ENCODE measurements at regions not wholly inside any gene's neighbourhood (a gene's known extent, or its start where the extent isn't known, plus 50 kb on each side); places are given as distances from the start of the nearest gene placed in this dataset.

DNA sequence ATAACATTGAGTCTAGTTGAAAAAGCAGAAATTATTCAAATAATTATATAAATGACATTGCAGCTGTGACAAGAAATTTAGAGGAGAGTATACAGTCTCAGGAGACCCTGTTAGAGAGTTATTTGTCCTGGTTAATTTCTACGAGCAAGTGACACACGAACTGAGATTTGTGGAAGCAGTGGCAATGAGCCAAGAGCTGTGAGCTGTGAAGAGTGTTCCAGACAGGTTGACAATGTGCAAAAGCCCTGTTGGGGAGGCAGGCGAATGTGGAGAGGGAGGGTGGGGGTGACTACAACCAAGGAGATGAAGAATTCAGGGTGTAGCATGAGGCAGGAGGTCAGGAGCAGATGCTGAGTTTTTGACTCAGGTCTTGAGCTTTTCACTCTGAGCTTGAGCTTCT is 620.2 kb upstream of the TENM4 start:
- DNase-seq (ENCODE audit: low read depth): no peak
- TF ChIP-seq, protein P1, sequence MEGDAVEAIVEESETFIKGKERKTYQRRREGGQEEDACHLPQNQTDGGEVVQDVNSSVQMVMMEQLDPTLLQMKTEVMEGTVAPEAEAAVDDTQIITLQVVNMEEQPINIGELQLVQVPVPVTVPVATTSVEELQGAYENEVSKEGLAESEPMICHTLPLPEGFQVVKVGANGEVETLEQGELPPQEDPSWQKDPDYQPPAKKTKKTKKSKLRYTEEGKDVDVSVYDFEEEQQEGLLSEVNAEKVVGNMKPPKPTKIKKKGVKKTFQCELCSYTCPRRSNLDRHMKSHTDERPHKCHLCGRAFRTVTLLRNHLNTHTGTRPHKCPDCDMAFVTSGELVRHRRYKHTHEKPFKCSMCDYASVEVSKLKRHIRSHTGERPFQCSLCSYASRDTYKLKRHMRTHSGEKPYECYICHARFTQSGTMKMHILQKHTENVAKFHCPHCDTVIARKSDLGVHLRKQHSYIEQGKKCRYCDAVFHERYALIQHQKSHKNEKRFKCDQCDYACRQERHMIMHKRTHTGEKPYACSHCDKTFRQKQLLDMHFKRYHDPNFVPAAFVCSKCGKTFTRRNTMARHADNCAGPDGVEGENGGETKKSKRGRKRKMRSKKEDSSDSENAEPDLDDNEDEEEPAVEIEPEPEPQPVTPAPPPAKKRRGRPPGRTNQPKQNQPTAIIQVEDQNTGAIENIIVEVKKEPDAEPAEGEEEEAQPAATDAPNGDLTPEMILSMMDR (conservative IDR thresholded peaks at IDR 0.05; ENCODE audit: low read length): no peak
- H3K4me3 ChIP-seq (ENCODE audit: low read length): no peak overlapping the region

DNA sequence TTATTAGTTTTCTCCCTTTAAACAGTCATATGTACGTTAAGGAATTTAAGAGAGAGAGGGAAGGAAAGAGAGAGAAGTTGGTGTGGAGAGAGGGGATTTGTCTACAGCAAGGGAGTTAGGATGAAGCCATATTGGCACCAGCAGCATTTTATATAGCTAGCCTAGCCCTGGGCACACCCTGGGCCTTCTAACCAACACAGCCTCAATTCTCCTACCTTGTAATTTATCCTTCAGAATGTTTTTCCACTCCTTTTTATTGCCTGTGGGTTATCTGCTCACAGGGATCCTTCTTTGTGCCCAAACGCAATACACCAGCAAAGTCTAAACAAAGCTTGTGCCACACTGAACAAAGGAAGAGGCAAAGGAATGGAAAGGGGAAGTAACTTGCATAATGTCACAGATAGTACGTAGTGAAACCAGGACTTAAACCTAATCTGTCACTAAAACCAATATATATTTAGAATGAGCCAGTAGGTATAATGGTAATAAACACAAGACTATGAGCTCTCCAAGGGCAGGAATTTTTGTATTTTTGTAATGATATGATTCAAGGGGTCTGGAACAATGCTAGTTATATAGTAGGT is 613.8 kb upstream of the TENM4 start:
- TF ChIP-seq, protein P1 (conservative IDR thresholded peaks at IDR 0.05; ENCODE audit: low read length): no peak
- no peak for DNase-seq (ENCODE audit: low read depth)
- no peak overlapping the region for H3K4me3 ChIP-seq (ENCODE audit: low read length)

DNA sequence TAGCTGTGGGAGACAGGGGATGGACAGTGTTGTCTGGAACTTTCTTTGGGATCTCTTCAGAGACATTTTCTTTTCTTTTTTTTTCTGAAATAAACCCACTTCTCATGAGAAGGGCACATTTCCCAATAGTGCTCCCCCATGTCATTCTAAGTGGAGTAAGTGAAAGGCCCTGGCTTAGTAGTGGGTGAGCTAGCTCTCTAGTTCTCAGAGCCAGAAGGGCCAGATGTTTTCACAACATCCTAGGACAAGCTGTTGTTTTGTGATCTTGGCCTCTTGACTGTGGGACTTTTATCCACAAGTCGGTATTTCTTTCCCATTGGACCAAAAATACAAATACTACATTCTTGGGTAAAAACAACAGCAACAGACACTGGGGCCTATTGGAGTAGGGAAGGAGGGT is 607.7 kb upstream of the TENM4 start:
- no peak overlapping the region for H3K4me3 ChIP-seq (ENCODE audit: low read length)
- TF ChIP-seq, protein P1 (conservative IDR thresholded peaks at IDR 0.05; ENCODE audit: low read length): no peak
- no peak for DNase-seq (ENCODE audit: low read depth)

DNA sequence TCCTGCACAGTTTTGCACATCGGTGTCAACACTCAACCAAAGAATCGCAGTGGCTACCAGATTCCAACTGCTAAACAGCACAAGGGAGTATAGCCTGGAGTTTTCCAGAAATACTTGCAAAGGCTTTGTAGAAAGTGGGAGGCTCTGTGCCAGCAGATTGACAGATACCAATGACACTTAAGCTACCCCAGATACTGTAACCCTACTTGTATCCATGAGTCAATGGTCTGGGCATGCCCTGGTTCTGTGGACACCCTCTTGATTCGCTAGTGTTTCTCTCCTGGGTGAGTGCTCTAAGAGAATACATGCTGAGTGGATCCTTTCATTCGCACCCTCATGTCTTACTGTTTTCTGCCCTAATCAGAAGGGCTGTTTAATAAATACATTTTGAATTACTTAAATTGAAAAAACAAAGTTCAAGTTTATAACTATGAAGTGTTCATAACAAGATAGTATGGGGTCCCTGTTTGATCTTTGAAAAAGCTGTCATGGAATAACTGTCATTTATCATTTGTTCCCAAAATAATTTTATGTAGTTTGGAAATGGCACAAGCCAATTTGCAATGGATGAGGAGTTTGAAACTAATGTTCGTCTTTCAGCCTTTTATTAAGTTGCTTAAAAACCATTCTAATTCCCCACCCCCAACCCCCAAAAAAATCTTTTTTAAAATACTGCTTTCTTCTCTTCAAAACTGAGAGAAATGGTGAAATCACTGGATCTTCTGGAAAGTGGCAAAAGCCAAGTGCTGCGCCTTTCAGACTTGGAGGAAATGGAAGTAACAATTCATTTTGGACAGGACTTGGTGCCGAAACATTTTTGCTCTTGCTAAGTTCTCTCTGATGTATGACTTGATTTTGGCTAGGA is 600.5 kb upstream of the TENM4 start:
- TF ChIP-seq, protein P1 (conservative IDR thresholded peaks at IDR 0.05; ENCODE audit: low read length): no peak
- no peak overlapping the region for H3K4me3 ChIP-seq (ENCODE audit: low read length)
- no peak for DNase-seq (ENCODE audit: low read depth)

DNA sequence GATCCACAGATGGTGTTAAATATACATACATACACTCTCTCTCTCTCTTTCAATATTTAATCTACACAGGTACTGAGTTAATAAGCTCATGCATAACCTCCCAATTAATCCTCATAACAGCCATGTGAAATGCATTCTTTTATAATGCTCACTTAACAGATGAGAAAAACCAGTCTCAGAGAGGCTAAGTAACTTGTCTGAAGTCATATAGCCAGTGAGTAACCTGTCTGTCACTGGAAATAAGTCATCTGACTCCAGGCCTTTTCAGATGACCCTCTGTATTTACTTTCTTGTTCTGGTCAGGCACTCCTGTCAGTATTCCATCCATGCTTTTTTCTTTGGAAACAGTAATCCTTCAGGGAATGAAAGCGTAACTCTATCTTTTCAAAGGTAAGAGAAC is 594.0 kb upstream of the TENM4 start:
- DNase-seq (ENCODE audit: low read depth): no peak
- no peak overlapping the region for H3K4me3 ChIP-seq (ENCODE audit: low read length)
- TF ChIP-seq, protein P1 (conservative IDR thresholded peaks at IDR 0.05; ENCODE audit: low read length): no peak

DNA sequence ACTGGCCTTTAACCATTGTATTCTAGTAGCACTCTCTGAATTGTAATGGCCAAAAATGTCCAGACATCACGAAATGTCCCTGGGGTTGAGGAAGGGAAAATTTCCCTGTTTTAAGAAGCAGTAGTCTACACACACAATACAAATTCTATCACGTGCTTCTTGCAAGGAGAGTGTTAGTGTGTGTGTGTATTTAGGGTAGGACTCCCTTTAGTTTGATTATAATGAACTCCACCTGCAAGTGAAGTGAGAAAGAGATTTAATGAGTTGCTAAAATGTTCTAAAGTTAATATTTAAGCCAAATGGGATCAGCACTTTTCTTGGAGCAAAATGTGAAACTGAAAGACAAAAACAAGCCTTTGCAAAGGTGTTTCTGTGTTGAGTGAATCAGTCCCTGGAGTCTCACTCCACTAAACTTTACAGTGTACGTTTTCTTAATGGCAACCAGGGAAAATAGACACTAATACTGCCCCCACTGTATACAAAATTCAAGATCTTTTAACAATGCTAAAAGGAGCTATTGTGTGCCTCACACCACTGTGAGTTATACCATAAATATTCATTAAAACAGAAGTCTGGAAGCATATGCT is 590.3 kb upstream of the TENM4 start:
- DNase-seq (ENCODE audit: low read depth): no peak
- TF ChIP-seq, protein P1 (conservative IDR thresholded peaks at IDR 0.05; ENCODE audit: low read length): no peak
- no peak overlapping the region for H3K4me3 ChIP-seq (ENCODE audit: low read length)
